SH-SY5Y (cell line): ENCODE measurements at regions not wholly inside any gene's neighbourhood (a gene's known extent, or its start where the extent isn't known, plus 50 kb on each side); places are given as distances from the start of the nearest gene placed in this dataset.

Experiments used
- GATA2 ChIP-seq: IDR thresholded peaks from 2 replicates; pipeline ENCODE4 v1.6.1; 2011; ENCODE audit warnings: mild to moderate bottlenecking, low read depth, low read length
- GATA3 ChIP-seq: IDR thresholded peaks from 2 replicates; pipeline ENCODE4 v1.6.1; 2011; ENCODE audit warnings: low read depth, mild to moderate bottlenecking, low read length, moderate library complexity

GRCh38 chr9:18235181-18235908 lies 238.6 kb upstream of the ADAMTSL1 start:
- TF ChIP-seq GATA2: no peak
- no peak for TF ChIP-seq GATA3

GRCh38 chr9:18236336-18236735 lies 237.6 kb upstream of the ADAMTSL1 start:
- no peak for TF ChIP-seq GATA2

- TF ChIP-seq GATA3 (no peak), GATA2 (no peak)
These were observed 236.2 kb upstream of the ADAMTSL1 start for GRCh38 chr9:18237776-18238175.

- no peak for TF ChIP-seq GATA2
- TF ChIP-seq GATA3: no peak
These were observed 235.7 kb upstream of the ADAMTSL1 start for GRCh38 chr9:18238254-18238653.

GRCh38 chr9:18238752-18239447 lies 235.1 kb upstream of the ADAMTSL1 start:
- TF ChIP-seq GATA2 (no peak), GATA3 (no peak)

- TF ChIP-seq GATA2 (no peak), GATA3 (no peak)
These were observed 233.7 kb upstream of the ADAMTSL1 start for GRCh38 chr9:18240213-18240612.

GRCh38 chr9:18245911-18246310 lies 228.0 kb upstream of the ADAMTSL1 start:
- TF ChIP-seq GATA3: peak; percentile 64
- peak; percentile 30; the same call in 1 of the 2 replicates for TF ChIP-seq GATA2

GRCh38 chr9:18250053-18250452 lies 223.9 kb upstream of the ADAMTSL1 start:
- no peak for TF ChIP-seq GATA2
- no peak for TF ChIP-seq GATA3

GRCh38 chr9:18253950-18254349 lies 220.0 kb upstream of the ADAMTSL1 start:
- TF ChIP-seq GATA2: no peak
- TF ChIP-seq GATA3: no peak

- TF ChIP-seq GATA2: no peak
- no peak for TF ChIP-seq GATA3
These were observed 218.8 kb upstream of the ADAMTSL1 start for GRCh38 chr9:18255158-18255629.

GRCh38 chr9:18255747-18256146 lies 218.2 kb upstream of the ADAMTSL1 start:
- TF ChIP-seq GATA3: peak; percentile 85
- TF ChIP-seq GATA2: peak; percentile 75; the same call in 1 of the 2 replicates

GRCh38 chr9:18256568-18256967 lies 217.4 kb upstream of the ADAMTSL1 start:
- no peak for TF ChIP-seq GATA2
- no peak for TF ChIP-seq GATA3

- no peak for TF ChIP-seq GATA3
- TF ChIP-seq GATA2: no peak
These were observed 213.4 kb upstream of the ADAMTSL1 start for GRCh38 chr9:18260521-18260920.

GRCh38 chr9:18261181-18261580 lies 212.8 kb upstream of the ADAMTSL1 start:
- TF ChIP-seq GATA3 (no peak), GATA2 (no peak)

- TF ChIP-seq GATA3 (no peak), GATA2 (no peak)
These were observed 210.6 kb upstream of the ADAMTSL1 start for GRCh38 chr9:18263377-18263776.
